ENCODE measurements at regions not wholly inside any gene's neighbourhood (a gene's known extent, or its start where the extent isn't known, plus 50 kb on each side); places are given as distances from the start of the nearest gene placed in this dataset.

DNA sequence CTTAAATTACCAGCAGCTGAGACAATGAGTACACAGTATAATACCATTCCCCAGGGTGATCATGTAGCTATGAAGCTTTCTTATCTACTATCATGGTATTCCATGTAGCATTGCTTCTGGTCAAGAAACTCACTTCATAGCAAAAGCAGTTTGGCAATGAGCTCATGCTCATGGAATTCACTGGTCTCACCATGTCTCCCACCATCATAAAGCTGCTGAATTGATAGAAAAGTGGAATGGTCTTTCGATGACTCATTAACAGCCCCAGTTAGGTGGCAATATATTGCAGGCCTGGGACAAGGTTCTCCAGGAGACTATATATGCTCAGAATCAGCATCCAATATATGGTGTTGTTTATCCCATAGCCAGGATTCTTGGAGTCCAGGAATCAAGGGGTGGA is 553.7 kb downstream of the FOXG1 start (continued):
- no peak for TF ChIP-seq TAF7 (optimal IDR thresholded peaks at IDR 0.05; ENCODE audit: borderline replicate concordance, low read depth, low read length)
- no peak for TF ChIP-seq TAF1 (IDR thresholded peaks at IDR 0.05; ENCODE audit: low read depth, low read length)
- TF ChIP-seq, protein P1, sequence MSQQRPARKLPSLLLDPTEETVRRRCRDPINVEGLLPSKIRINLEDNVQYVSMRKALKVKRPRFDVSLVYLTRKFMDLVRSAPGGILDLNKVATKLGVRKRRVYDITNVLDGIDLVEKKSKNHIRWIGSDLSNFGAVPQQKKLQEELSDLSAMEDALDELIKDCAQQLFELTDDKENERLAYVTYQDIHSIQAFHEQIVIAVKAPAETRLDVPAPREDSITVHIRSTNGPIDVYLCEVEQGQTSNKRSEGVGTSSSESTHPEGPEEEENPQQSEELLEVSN (IDR thresholded peaks at IDR 0.05): no peak
- no peak for TF ChIP-seq KDM1A (IDR thresholded peaks at IDR 0.05; ENCODE audit: borderline replicate concordance, low read length)
